ENCODE measurements at regions not wholly inside any gene's neighbourhood (a gene's known extent, or its start where the extent isn't known, plus 50 kb on each side); places are given as distances from the start of the nearest gene placed in this dataset.

GRCh38 chr10:2851566-2851965 is 215.8 kb upstream of the PFKP start (continued):
- TF ChIP-seq, protein P1, sequence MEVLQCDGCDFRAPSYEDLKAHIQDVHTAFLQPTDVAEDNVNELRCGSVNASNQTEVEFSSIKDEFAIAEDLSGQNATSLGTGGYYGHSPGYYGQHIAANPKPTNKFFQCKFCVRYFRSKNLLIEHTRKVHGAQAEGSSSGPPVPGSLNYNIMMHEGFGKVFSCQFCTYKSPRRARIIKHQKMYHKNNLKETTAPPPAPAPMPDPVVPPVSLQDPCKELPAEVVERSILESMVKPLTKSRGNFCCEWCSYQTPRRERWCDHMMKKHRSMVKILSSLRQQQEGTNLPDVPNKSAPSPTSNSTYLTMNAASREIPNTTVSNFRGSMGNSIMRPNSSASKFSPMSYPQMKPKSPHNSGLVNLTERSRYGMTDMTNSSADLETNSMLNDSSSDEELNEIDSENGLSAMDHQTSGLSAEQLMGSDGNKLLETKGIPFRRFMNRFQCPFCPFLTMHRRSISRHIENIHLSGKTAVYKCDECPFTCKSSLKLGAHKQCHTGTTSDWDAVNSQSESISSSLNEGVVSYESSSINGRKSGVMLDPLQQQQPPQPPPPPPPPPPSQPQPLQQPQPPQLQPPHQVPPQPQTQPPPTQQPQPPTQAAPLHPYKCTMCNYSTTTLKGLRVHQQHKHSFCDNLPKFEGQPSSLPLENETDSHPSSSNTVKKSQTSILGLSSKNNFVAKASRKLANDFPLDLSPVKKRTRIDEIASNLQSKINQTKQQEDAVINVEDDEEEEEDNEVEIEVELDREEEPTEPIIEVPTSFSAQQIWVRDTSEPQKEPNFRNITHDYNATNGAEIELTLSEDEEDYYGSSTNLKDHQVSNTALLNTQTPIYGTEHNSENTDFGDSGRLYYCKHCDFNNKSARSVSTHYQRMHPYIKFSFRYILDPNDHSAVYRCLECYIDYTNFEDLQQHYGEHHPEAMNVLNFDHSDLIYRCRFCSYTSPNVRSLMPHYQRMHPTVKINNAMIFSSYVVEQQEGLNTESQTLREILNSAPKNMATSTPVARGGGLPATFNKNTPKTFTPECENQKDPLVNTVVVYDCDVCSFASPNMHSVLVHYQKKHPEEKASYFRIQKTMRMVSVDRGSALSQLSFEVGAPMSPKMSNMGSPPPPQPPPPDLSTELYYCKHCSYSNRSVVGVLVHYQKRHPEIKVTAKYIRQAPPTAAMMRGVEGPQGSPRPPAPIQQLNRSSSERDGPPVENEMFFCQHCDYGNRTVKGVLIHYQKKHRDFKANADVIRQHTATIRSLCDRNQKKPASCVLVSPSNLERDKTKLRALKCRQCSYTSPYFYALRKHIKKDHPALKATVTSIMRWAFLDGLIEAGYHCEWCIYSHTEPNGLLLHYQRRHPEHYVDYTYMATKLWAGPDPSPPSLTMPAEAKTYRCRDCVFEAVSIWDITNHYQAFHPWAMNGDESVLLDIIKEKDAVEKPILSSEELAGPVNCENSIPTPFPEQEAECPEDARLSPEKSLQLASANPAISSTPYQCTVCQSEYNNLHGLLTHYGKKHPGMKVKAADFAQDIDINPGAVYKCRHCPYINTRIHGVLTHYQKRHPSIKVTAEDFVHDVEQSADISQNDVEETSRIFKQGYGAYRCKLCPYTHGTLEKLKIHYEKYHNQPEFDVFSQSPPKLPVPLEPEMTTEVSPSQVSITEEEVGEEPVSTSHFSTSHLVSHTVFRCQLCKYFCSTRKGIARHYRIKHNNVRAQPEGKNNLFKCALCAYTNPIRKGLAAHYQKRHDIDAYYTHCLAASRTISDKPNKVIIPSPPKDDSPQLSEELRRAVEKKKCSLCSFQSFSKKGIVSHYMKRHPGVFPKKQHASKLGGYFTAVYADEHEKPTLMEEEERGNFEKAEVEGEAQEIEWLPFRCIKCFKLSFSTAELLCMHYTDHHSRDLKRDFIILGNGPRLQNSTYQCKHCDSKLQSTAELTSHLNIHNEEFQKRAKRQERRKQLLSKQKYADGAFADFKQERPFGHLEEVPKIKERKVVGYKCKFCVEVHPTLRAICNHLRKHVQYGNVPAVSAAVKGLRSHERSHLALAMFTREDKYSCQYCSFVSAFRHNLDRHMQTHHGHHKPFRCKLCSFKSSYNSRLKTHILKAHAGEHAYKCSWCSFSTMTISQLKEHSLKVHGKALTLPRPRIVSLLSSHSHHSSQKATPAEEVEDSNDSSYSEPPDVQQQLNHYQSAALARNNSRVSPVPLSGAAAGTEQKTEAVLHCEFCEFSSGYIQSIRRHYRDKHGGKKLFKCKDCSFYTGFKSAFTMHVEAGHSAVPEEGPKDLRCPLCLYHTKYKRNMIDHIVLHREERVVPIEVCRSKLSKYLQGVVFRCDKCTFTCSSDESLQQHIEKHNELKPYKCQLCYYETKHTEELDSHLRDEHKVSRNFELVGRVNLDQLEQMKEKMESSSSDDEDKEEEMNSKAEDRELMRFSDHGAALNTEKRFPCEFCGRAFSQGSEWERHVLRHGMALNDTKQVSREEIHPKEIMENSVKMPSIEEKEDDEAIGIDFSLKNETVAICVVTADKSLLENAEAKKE (CRISPR knock-in tag; IDR thresholded peaks at IDR 0.05): no peak
- TF ChIP-seq JUNB (IDR thresholded peaks at IDR 0.05; ENCODE audit: unreplicated experiment): no peak
- TF ChIP-seq, protein P2, sequence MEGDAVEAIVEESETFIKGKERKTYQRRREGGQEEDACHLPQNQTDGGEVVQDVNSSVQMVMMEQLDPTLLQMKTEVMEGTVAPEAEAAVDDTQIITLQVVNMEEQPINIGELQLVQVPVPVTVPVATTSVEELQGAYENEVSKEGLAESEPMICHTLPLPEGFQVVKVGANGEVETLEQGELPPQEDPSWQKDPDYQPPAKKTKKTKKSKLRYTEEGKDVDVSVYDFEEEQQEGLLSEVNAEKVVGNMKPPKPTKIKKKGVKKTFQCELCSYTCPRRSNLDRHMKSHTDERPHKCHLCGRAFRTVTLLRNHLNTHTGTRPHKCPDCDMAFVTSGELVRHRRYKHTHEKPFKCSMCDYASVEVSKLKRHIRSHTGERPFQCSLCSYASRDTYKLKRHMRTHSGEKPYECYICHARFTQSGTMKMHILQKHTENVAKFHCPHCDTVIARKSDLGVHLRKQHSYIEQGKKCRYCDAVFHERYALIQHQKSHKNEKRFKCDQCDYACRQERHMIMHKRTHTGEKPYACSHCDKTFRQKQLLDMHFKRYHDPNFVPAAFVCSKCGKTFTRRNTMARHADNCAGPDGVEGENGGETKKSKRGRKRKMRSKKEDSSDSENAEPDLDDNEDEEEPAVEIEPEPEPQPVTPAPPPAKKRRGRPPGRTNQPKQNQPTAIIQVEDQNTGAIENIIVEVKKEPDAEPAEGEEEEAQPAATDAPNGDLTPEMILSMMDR (conservative IDR thresholded peaks at IDR 0.05; ENCODE audit: low read depth in 2 of 2): no peak
- TF ChIP-seq STAT1 (IDR thresholded peaks at IDR 0.05; ENCODE audit: unreplicated experiment): no peak
- no peak for TF ChIP-seq EZH2phosphoT487 (IDR thresholded peaks at IDR 0.05; ENCODE audit: unreplicated experiment)
- no peak for TF ChIP-seq EZH2 (IDR thresholded peaks at IDR 0.05; ENCODE audit: low read depth, unreplicated experiment)

DNA sequence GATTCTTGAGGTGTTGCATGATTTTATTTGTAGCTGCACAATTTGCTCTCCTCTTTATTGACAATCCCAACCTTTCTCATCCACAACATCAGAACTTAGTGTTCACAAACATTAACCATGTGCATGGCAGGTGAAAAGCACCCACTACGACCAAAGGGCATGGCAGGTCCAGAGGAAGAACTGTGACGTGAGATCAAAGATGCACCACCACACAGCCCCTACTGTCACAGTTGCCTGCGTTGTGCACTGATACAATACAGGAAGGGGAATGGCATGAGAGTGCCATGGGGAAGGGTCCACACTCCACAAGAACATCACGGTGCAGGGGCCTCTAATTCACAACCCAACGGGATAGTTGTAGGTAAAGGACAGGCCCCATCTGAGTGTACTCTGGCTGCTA is 217.1 kb upstream of the PFKP start:
- Histone ChIP-seq H3F3A (replicated peaks; ENCODE audit: low read depth) (no peaks in the 10 kb centered on the region), H3K36me3 (ENCODE audit: insufficient read depth) (no peaks in the 10 kb centered on the region), H3K27ac (ENCODE audit: low read depth) (no peak overlapping the region), H3K9me2 (ENCODE audit: insufficient read depth) (no peaks in the 10 kb centered on the region), H3K79me2 (replicated peaks; ENCODE audit: insufficient read depth) (no peaks in the 10 kb centered on the region), H3K27me3 (ENCODE audit: insufficient read depth) (no peaks in the 10 kb centered on the region), H3K4me1 (ENCODE audit: insufficient read depth) (peaks cover 19% of the 10 kb centered on the region), H2AFZ (no peak overlapping the region), H4K20me1 (replicated peaks; ENCODE audit: insufficient read depth) (no peaks in the 10 kb centered on the region), H3K4me2 (no peak overlapping the region), H3K4me3 (no peak overlapping the region)
- Mint-ChIP-seq H3K9me3 (no peaks in the 10 kb centered on the region; the same call in 2 of the 3 replicates), H3K4me1 (peaks cover 13% of the 10 kb centered on the region), H3K27me3 (ENCODE audit: insufficient read depth, low read depth, poor library complexity) (no peaks in the 10 kb centered on the region), H3K27ac (no peak overlapping the region), H3K4me3 (no peak overlapping the region), H3K36me3 (ENCODE audit: low read depth) (no peaks in the 10 kb centered on the region)
- no peak for DNase-seq (ENCODE audit: low spot score)
- ATAC-seq: no peak
- no peak for TF ChIP-seq POLR2AphosphoS5 (IDR thresholded peaks at IDR 0.05; ENCODE audit: low read depth)
- TF ChIP-seq ZNF331 (CRISPR knock-in tag; IDR thresholded peaks at IDR 0.05; ENCODE audit: low read depth): no peak
- TF ChIP-seq, protein P3, sequence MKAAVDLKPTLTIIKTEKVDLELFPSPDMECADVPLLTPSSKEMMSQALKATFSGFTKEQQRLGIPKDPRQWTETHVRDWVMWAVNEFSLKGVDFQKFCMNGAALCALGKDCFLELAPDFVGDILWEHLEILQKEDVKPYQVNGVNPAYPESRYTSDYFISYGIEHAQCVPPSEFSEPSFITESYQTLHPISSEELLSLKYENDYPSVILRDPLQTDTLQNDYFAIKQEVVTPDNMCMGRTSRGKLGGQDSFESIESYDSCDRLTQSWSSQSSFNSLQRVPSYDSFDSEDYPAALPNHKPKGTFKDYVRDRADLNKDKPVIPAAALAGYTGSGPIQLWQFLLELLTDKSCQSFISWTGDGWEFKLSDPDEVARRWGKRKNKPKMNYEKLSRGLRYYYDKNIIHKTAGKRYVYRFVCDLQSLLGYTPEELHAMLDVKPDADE (IDR thresholded peaks at IDR 0.05): no peak
- no peak for TF ChIP-seq EZH2 (IDR thresholded peaks at IDR 0.05; ENCODE audit: low read depth, unreplicated experiment)
- no peak for TF ChIP-seq JUNB (IDR thresholded peaks at IDR 0.05; ENCODE audit: unreplicated experiment)
- no peak for TF ChIP-seq NANOG (IDR thresholded peaks at IDR 0.05; ENCODE audit: borderline replicate concordance)
- TF ChIP-seq EZH2phosphoT487 (IDR thresholded peaks at IDR 0.05; ENCODE audit: unreplicated experiment): no peak
- TF ChIP-seq, protein P4, sequence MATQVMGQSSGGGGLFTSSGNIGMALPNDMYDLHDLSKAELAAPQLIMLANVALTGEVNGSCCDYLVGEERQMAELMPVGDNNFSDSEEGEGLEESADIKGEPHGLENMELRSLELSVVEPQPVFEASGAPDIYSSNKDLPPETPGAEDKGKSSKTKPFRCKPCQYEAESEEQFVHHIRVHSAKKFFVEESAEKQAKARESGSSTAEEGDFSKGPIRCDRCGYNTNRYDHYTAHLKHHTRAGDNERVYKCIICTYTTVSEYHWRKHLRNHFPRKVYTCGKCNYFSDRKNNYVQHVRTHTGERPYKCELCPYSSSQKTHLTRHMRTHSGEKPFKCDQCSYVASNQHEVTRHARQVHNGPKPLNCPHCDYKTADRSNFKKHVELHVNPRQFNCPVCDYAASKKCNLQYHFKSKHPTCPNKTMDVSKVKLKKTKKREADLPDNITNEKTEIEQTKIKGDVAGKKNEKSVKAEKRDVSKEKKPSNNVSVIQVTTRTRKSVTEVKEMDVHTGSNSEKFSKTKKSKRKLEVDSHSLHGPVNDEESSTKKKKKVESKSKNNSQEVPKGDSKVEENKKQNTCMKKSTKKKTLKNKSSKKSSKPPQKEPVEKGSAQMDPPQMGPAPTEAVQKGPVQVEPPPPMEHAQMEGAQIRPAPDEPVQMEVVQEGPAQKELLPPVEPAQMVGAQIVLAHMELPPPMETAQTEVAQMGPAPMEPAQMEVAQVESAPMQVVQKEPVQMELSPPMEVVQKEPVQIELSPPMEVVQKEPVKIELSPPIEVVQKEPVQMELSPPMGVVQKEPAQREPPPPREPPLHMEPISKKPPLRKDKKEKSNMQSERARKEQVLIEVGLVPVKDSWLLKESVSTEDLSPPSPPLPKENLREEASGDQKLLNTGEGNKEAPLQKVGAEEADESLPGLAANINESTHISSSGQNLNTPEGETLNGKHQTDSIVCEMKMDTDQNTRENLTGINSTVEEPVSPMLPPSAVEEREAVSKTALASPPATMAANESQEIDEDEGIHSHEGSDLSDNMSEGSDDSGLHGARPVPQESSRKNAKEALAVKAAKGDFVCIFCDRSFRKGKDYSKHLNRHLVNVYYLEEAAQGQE (IDR thresholded peaks at IDR 0.05; ENCODE audit: unreplicated experiment): no peak
